Vagina (tissue), 2 donors: ENCODE measurements at regions not wholly inside any gene's neighbourhood (a gene's known extent, or its start where the extent isn't known, plus 50 kb on each side); places are given as distances from the start of the nearest gene placed in this dataset.

ENCODE experiments used
- DNase-seq, 2 donors: peaks; one replicate each; pipeline ENCODE4 v3.0.0-alpha.2; 2017; ENCODE audit errors: extremely low spot score in 2 of 2
- H3K27ac ChIP-seq: fragments of 200-600 bp; sonication (generic); one replicate; pipeline ENCODE4 v1.5.1; 2019
- H3K27me3 ChIP-seq: fragments of 200-600 bp; sonication (generic); one replicate; pipeline ENCODE4 v1.5.1; 2019
- H3K36me3 ChIP-seq, 2 donors: fragments of 200-600 bp; sonication (generic); one replicate each; pipeline ENCODE4 v1.5.1; 2017 to 2019
- H3K4me1 ChIP-seq: fragments of 200-600 bp; sonication (generic); one replicate; pipeline ENCODE4 v1.5.1; 2019
- H3K4me3 ChIP-seq, 2 donors: fragments of 200-600 bp; sonication (generic); 1 replicate in 1 of 2; 2 replicates in 1 of 2; pipeline ENCODE4 v1.5.1; 2016 to 2019
- H3K9me3 ChIP-seq: fragments of 200-600 bp; sonication (generic); one replicate; pipeline ENCODE4 v1.5.1; 2019
- CTCF ChIP-seq, 3 experiments: fragments of 450-650 bp in 2 of 3; fragments of 200-600 bp in 1 of 3; sonication (generic) in 1 of 3; IDR thresholded peaks; one replicate each; pipeline ENCODE4 v1.5.1; 2017 to 2019; ENCODE audit warnings: antibody characterized with exemption in 3 of 3, mild to moderate bottlenecking in 2 of 3, moderate library complexity in 2 of 3
- POLR2A ChIP-seq, 2 donors: fragments of 450-650 bp; IDR thresholded peaks; one replicate each; pipeline ENCODE4 v1.6.1; 2017; ENCODE audit warnings: antibody characterized with exemption in 2 of 2, mild to moderate bottlenecking in 2 of 2, moderate library complexity in 2 of 2
- POLR2AphosphoS5 ChIP-seq, 2 donors: sonication (generic); formaldehyde crosslinking; IDR thresholded peaks; one replicate each; pipeline ENCODE4 v1.9.0; 2017; ENCODE audit warnings: antibody characterized with exemption in 2 of 2, mild to moderate bottlenecking in 2 of 2, low read depth in 1 of 2; ENCODE audit not compliant: insufficient read depth in 1 of 2
- intact Hi-C: fragments of 100-400 bp; cut with DNase I; formaldehyde crosslinking; loops from one replicate; pipeline ENCODE4 v1.15.1; 2023

GRCh38 chr13:38421590-38422560 lies 72.2 kb downstream of the UFM1 start:
- DNase-seq: no peak
- Histone ChIP-seq H3K4me3 (no peak overlapping the region), H3K27ac (no peak overlapping the region), H3K9me3 (no peaks in the 10 kb centered on the region), H3K36me3 (no peaks in the 10 kb centered on the region), H3K4me1 (no peaks in the 10 kb centered on the region), H3K27me3 (no peaks in the 10 kb centered on the region)
- intact Hi-C loops: no loop called here
- no peak for TF ChIP-seq POLR2AphosphoS5 (IDR thresholded peaks at IDR 0.05; ENCODE audit: insufficient read depth in 1 of 2, low read depth in 1 of 2)
- no peak for TF ChIP-seq CTCF (IDR thresholded peaks at IDR 0.05)
- no peak for TF ChIP-seq POLR2A (IDR thresholded peaks at IDR 0.05)

GRCh38 chr13:38429916-38430315 lies 80.3 kb downstream of the UFM1 start:
- H3K27me3 ChIP-seq: no peaks in the 10 kb centered on the region
- no peak for TF ChIP-seq CTCF (IDR thresholded peaks at IDR 0.05)
- no peak for TF ChIP-seq POLR2AphosphoS5 (IDR thresholded peaks at IDR 0.05; ENCODE audit: insufficient read depth in 1 of 2, low read depth in 1 of 2)
- TF ChIP-seq POLR2A (IDR thresholded peaks at IDR 0.05): no peak

GRCh38 chr13:38430796-38431195 lies 81.1 kb downstream of the UFM1 start:
- Histone ChIP-seq H3K36me3 (no peaks in the 10 kb centered on the region), H3K9me3 (no peaks in the 10 kb centered on the region), H3K4me1 (no peaks in the 10 kb centered on the region), H3K27ac (no peak overlapping the region), H3K4me3 (no peak overlapping the region), H3K27me3 (no peaks in the 10 kb centered on the region)
- DNase-seq: no peak
- intact Hi-C loops: no loop called here
- TF ChIP-seq CTCF (IDR thresholded peaks at IDR 0.05): no peak

More at GRCh38 chr13:38429916-38430315, 80.3 kb downstream of the UFM1 start:
- no peak overlapping the region for H3K4me3 ChIP-seq
- intact Hi-C loops: no loop called here
- no peaks in the 10 kb centered on the region for H3K9me3 ChIP-seq
- DNase-seq: no peak
- no peaks in the 10 kb centered on the region for H3K36me3 ChIP-seq
- no peak overlapping the region for H3K27ac ChIP-seq
- no peaks in the 10 kb centered on the region for H3K4me1 ChIP-seq

GRCh38 chr13:38440666-38441065 lies 91.0 kb downstream of the UFM1 start:
- intact Hi-C loops: no loop called here
- Histone ChIP-seq H3K27ac (no peak overlapping the region), H3K9me3 (no peaks in the 10 kb centered on the region), H3K36me3 (no peaks in the 10 kb centered on the region), H3K4me3 (no peak overlapping the region), H3K4me1 (no peaks in the 10 kb centered on the region), H3K27me3 (no peaks in the 10 kb centered on the region)
- DNase-seq: no peak
- TF ChIP-seq POLR2AphosphoS5 (IDR thresholded peaks at IDR 0.05; ENCODE audit: insufficient read depth in 1 of 2, low read depth in 1 of 2) (no peak), CTCF (IDR thresholded peaks at IDR 0.05) (no peak), POLR2A (IDR thresholded peaks at IDR 0.05) (no peak)

GRCh38 chr13:38444904-38445303 lies 95.3 kb downstream of the UFM1 start:
- no peaks in the 10 kb centered on the region for H3K36me3 ChIP-seq
- DNase-seq: no peak
- H3K9me3 ChIP-seq: no peaks in the 10 kb centered on the region
- H3K4me1 ChIP-seq: no peaks in the 10 kb centered on the region
- H3K27ac ChIP-seq: no peak overlapping the region
- no peaks in the 10 kb centered on the region for H3K27me3 ChIP-seq
- TF ChIP-seq POLR2A (IDR thresholded peaks at IDR 0.05) (no peak), CTCF (IDR thresholded peaks at IDR 0.05) (no peak), POLR2AphosphoS5 (IDR thresholded peaks at IDR 0.05; ENCODE audit: insufficient read depth in 1 of 2, low read depth in 1 of 2) (no peak)
- no peak overlapping the region for H3K4me3 ChIP-seq
- intact Hi-C loops: no loop called here
